Activated CD8-positive, alpha-beta memory T cell treated with anti-CD3 and anti-CD28 coated beads, Interleukin-2, amount 50 U/mL, for 24 hours (primary cell): ENCODE measurements at regions not wholly inside any gene's neighbourhood (a gene's known extent, or its start where the extent isn't known, plus 50 kb on each side); places are given as distances from the start of the nearest gene placed in this dataset.

Experiments
- DNase-seq: peaks from one replicate; pipeline ENCODE4 v3.0.0-alpha.2; 2020; ENCODE audit errors: extremely low read depth

DNA sequence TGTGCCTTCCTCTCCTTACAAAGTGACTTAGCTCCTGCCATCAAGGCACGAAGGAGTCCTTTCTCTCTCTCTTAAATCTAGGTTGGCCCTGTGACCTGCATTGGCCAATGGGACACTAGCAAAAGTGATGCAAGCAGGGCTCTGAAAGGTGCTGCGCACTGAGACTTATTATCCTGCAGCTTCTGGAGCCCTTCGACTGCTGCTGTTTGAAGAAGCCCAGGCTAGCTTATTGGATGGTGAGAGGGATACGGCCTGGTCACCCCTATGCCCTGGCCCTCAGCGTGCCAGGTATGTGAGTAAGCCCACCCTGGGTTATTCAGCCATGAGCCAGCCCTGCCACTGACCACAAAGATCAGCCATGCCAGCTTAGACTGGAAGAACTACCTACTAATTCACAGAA, 74.5 kb upstream of the GGTLC1 start:
- DNase-seq = no peak

DNA sequence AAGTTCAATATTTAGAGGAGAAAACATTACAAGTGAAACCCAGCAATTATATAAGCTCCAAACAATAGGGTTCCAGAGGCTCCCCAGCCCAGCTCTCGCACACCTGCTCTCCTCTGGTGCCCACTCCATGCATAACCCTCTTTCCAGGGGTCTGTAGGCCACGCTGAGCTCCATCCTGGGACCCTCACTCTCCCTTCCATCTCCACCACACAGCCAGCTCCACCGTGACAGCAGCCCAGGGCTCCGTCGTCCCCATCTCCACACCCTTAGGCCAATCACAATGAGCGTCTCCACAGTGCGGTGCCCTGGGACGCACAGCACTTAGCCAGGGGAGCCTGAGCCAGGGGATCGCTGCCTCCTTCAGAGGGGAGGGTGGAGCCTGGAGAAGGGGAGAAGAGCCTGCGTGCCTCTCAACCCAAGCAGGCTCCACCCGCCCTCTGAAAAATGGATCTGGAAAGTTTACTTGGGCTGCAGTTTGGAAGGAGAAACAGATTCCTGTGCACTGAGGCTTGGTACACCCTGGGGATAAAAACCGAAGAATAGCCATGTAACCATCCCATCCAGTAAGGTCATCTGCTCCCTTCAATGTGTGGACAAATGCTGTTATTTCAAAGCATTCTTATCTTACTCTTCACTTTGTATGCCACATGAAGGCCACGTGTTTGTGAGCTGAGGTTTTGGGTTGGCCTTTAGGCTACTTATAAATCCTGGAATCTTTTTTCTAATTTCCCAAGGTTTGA, 72.4 kb upstream of the GGTLC1 start:
- no peak for DNase-seq

GRCh38 chr20:24059174-24059573, 70.6 kb upstream of the GGTLC1 start:
- no peak for DNase-seq

- DNase-seq = no peak
These were observed 67.9 kb upstream of the GGTLC1 start for GRCh38 chr20:24056491-24056890.

DNA sequence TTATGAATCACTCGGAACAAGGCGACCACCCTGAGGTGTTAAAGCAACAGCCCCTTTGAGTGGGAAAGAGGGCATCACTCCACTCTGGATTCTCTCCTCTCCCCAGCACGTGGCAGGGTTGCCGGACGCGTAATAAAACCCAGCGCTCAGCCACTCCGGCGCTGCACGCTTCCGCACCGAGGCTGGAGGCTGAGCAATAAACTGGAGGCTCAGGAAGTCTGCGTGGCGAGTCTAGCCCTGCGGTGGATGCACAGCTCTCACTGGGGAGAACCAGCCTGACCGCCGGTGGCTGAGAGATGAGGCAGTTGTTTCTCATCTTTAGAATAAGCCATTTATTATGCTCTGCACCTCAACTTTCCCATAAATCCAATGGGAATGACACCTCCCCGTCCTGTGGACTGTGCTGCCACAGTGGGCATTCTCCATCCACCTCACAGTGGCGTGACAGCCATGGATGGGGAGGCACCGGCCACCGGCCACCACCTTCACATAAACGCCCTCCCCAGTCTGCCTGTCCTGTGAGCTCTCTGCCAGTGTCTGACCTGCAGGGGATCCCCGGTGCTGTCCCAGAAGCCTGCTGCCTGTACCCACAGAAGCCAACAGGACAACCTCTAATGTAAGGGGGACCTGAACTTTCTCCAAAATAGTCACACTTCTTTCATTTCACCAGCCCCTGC, 64.2 kb upstream of the GGTLC1 start:
- DNase-seq = no peak

GRCh38 chr20:24051160-24051559, 62.6 kb upstream of the GGTLC1 start:
- DNase-seq = no peak

GRCh38 chr20:24050119-24050518, 61.5 kb upstream of the GGTLC1 start:
- DNase-seq = no peak

GRCh38 chr20:24049081-24049480, 60.5 kb upstream of the GGTLC1 start:
- no peak for DNase-seq

DNA sequence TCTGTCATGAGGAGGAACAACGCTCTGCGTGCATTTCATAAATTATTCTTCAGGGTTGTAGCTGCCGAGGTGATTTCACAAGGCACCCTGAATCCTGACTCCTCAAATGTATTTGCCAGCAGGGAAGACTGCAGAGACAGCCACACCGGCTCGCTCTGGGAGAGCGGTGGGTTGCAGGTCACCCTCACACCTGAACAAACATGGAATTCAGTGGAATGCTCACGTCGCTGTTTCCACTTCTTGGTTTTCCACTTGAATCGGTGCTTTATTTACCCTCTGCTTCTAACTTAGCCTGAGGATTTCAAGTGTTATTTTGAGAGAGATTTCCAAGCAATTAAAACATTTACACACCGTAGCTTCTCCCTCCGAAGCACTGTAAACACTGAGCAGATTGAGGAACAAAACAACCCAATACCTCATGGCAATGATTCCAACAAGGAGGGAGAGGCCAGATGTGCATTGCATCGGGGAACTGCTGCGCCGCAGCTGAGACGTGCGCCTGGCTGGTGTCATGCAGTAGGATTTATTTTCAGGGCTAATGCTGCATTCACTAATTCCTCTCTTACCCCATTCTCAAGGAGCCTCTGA, 59.5 kb upstream of the GGTLC1 start:
- DNase-seq = no peak

- DNase-seq = no peak
These were observed 58.3 kb upstream of the GGTLC1 start for GRCh38 chr20:24046888-24047287.

DNA sequence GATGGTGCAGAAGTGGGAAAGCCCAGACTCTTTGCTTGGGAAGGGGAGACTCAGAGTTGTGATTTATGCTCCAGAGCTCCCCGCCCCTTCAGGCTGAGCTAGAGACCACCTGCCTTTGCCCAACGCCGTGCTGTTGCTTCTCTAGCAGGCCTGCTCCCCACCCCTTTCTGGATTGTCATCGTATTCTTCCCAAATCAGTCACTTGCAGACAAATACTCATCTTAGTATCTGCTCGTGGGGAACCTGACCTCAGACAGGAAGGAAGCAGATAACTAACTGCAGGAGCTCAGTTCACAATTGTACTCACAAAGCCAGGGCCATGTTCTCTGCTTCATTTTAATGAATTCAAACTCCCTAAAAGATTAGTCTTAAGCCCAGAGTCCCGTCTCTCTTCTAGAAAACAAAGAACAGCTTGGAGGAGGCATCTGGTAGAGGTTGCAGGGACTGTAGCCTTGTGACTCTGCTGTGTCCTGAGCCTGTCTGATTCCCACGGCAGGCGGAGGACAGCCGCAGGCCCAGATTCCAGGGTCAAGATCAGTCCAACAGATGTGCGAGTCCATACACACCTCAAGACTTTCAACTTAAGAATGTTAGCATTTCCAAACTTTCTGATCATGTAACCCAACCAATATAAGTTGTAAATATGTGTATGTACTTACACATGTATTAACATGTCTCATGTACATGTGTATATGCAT, 57.2 kb upstream of the GGTLC1 start:
- no peak for DNase-seq

DNA sequence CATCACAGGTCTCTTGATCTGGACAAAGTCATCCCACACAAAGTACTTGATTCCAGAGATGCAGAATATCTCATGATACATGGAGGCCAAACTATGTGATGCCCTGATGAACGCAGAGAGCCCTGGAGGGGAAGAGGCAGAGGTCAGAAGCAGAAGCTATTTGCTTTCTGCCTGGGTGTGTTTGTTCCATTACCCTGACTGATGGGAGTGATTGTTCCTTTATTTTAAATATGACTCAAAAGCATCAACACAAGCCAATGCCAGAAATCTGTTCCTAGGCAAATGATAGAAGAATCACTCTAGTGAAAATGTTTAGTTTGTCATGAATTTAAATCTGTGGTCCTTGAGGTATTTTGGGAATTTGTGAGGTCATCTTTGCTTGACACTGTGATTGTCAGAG, 54.7 kb upstream of the GGTLC1 start:
- DNase-seq = no peak

DNA sequence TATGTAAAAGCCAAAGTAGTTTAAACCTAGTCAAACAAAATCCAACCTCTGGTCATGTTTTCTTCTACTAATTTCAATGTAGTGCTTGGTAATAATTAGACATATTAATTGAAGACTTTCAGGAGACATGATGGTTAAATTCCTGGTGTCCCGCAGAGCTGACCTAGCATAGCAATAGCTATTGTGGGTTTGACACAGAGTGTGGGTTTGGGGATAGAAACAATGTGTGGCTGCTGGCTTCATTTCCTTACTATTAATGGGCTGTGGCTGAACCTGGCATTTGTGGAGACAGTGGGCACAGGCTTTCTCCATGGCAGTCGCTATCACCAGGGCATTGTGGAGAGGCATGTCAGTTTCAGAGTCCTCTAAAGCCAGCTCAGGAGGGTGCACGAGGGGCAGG, 54.1 kb upstream of the GGTLC1 start:
- no peak for DNase-seq

DNA sequence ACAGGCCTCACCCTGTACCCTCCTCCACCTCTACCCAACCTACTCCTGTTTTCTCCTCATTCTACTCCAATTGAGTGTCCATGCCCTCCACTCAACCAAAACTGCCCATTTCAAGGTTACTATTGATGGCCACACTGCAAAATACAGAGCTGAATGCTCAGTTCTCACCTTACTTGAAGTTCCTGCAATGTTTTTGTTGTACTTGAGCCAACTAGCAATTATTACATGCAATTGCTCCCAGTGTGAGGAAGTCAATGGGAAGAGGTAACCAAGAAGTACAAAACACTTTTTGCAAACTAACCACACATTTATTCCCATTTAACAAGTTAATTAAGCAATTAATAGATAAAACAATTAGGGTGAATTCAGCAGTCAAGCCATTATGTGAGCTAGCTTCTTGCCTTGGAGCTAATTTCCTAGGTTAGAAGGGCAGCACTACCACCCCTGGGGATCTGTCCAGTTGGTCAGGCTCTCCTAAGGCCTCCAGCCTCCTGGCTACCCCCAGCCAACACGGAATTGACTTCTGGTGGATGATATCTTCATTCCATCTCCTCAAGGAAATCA, 52.4 kb upstream of the GGTLC1 start:
- DNase-seq = no peak

DNA sequence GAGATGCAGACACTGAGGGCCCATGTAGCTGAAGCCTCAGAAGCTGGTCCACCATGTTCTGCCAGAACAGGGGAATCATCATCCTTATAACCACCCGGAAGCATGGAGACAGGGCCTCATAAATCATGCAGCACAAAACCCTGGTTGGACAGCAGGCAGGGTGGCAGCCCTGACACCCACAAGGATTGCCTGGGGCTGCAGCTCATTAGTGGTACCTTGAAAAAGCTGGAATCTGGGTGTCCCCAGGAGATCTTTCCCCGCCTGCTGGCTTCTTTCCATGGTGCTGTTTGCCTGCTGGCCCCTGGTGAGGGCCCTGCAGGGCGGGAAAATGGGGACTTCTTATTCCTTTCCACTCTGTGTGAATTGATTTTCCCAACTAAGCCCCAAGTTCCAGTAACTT, 50.6 kb upstream of the GGTLC1 start:
- DNase-seq = no peak
